VCaP (cell line): ENCODE measurements at regions not wholly inside any gene's neighbourhood (a gene's known extent, or its start where the extent isn't known, plus 50 kb on each side); places are given as distances from the start of the nearest gene placed in this dataset.
"Not testable (repeated sequence)": the region's sequence is repeated elsewhere in the genome, so short reads cannot be mapped to it uniquely, and the experiment has no call there.

Experiments used
- H3K27ac ChIP-seq: fragments of 450-650 bp; 2 replicates; pipeline ENCODE4 v1.5.1; 2017

- H3K27ac ChIP-seq, result not testable (repeated sequence)
These were observed 220.1 kb downstream of the ATP6V0E2 start for GRCh38 chr7:150093897-150094296.

- H3K27ac ChIP-seq, result not testable (repeated sequence)
These were observed 222.6 kb downstream of the ATP6V0E2 start for GRCh38 chr7:150096213-150096994.

GRCh38 chr7:150098592-150098991, 224.6 kb upstream of the LRRC61 start:
- H3K27ac ChIP-seq, result not testable (repeated sequence)

GRCh38 chr7:150101282-150101681, 221.9 kb upstream of the LRRC61 start:
- H3K27ac ChIP-seq, result not testable (repeated sequence)

- not testable (repeated sequence) for H3K27ac ChIP-seq
These were observed 215.9 kb upstream of the LRRC61 start for GRCh38 chr7:150107283-150107682.

GRCh38 chr7:150110375-150110820, 212.8 kb upstream of the LRRC61 start:
- H3K27ac ChIP-seq, result not testable (repeated sequence)

GRCh38 chr7:150110882-150111281, 212.3 kb upstream of the LRRC61 start:
- not testable (repeated sequence) for H3K27ac ChIP-seq

GRCh38 chr7:150111373-150112139, 211.6 kb upstream of the LRRC61 start:
- not testable (repeated sequence) for H3K27ac ChIP-seq

- H3K27ac ChIP-seq, result not testable (repeated sequence)
These were observed 209.9 kb upstream of the LRRC61 start for GRCh38 chr7:150113301-150113700.

GRCh38 chr7:150114591-150114990, 208.6 kb upstream of the LRRC61 start:
- not testable (repeated sequence) for H3K27ac ChIP-seq

- H3K27ac ChIP-seq, result not testable (repeated sequence)
These were observed 203.2 kb upstream of the LRRC61 start for GRCh38 chr7:150119966-150120365.

- not testable (repeated sequence) for H3K27ac ChIP-seq
These were observed 197.3 kb upstream of the LRRC61 start for GRCh38 chr7:150125831-150126230.

- H3K27ac ChIP-seq, result peak overlapping the region; percentile 57; the same call in 1 of the 2 replicates
These were observed 188.7 kb upstream of the LRRC61 start for GRCh38 chr7:150134451-150134850.

GRCh38 chr7:150135620-150136190, 187.4 kb upstream of the LRRC61 start:
- peak overlapping the region; percentile 57 for H3K27ac ChIP-seq

- not testable (repeated sequence) for H3K27ac ChIP-seq
These were observed 183.3 kb upstream of the LRRC61 start for GRCh38 chr7:150139840-150140239.

- not testable (repeated sequence) for H3K27ac ChIP-seq
These were observed 181.4 kb upstream of the LRRC61 start for GRCh38 chr7:150141525-150142345.

GRCh38 chr7:150146124-150146523, 177.0 kb upstream of the LRRC61 start:
- not testable (repeated sequence) for H3K27ac ChIP-seq

- not testable (repeated sequence) for H3K27ac ChIP-seq
These were observed 175.6 kb upstream of the LRRC61 start for GRCh38 chr7:150147524-150147923.

- not testable (repeated sequence) for H3K27ac ChIP-seq
These were observed 167.1 kb upstream of the LRRC61 start for GRCh38 chr7:150156015-150156414.

GRCh38 chr7:150158696-150159095, 164.5 kb upstream of the LRRC61 start:
- not testable (repeated sequence) for H3K27ac ChIP-seq

GRCh38 chr7:150169515-150169914, 153.6 kb upstream of the LRRC61 start:
- H3K27ac ChIP-seq, result not testable (repeated sequence)
